HL-60 (cell line): ENCODE measurements at regions not wholly inside any gene's neighbourhood (a gene's known extent, or its start where the extent isn't known, plus 50 kb on each side); places are given as distances from the start of the nearest gene placed in this dataset.

Experiments
- POLR2AphosphoS5 ChIP-seq: IDR thresholded peaks from 2 replicates; pipeline ENCODE4 v1.6.1; 2012; ENCODE audit warnings: low read depth
- TF ChIP-seq, protein P1 (sequence below): IDR thresholded peaks from 2 replicates; pipeline ENCODE4 v1.6.1; 2012; ENCODE audit warnings: low read depth; ENCODE audit not compliant: insufficient replicate concordance
- TF ChIP-seq, protein P2 (sequence below): IDR thresholded peaks from one replicate; pipeline ENCODE4 v1.5.1; 2011; ENCODE audit warnings: low read length, control low read depth, inconsistent platforms; ENCODE audit not compliant: insufficient read depth

DNA sequence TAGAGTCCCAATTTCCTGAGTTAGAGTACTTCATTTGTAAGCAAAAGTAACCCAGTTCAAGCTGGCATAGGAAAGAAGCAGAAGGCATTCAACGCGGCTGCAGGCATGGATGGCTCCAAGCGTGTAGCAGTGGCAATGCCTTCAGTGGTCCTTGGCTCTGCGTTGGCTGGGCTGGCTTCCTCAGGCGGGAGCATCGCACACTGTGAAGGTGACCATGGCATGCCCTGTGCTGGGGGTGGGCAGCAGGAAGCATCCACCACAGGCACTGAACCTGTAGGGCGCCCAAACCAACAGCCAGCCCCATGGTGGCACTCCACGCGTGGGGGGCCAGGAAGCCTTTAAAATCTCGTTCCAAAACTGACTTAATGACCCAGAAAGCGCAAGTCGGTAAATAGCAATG is 53.6 kb upstream of the SPACA7 start:
- TF ChIP-seq, protein P1, sequence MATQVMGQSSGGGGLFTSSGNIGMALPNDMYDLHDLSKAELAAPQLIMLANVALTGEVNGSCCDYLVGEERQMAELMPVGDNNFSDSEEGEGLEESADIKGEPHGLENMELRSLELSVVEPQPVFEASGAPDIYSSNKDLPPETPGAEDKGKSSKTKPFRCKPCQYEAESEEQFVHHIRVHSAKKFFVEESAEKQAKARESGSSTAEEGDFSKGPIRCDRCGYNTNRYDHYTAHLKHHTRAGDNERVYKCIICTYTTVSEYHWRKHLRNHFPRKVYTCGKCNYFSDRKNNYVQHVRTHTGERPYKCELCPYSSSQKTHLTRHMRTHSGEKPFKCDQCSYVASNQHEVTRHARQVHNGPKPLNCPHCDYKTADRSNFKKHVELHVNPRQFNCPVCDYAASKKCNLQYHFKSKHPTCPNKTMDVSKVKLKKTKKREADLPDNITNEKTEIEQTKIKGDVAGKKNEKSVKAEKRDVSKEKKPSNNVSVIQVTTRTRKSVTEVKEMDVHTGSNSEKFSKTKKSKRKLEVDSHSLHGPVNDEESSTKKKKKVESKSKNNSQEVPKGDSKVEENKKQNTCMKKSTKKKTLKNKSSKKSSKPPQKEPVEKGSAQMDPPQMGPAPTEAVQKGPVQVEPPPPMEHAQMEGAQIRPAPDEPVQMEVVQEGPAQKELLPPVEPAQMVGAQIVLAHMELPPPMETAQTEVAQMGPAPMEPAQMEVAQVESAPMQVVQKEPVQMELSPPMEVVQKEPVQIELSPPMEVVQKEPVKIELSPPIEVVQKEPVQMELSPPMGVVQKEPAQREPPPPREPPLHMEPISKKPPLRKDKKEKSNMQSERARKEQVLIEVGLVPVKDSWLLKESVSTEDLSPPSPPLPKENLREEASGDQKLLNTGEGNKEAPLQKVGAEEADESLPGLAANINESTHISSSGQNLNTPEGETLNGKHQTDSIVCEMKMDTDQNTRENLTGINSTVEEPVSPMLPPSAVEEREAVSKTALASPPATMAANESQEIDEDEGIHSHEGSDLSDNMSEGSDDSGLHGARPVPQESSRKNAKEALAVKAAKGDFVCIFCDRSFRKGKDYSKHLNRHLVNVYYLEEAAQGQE: no peak
- TF ChIP-seq, protein P2, sequence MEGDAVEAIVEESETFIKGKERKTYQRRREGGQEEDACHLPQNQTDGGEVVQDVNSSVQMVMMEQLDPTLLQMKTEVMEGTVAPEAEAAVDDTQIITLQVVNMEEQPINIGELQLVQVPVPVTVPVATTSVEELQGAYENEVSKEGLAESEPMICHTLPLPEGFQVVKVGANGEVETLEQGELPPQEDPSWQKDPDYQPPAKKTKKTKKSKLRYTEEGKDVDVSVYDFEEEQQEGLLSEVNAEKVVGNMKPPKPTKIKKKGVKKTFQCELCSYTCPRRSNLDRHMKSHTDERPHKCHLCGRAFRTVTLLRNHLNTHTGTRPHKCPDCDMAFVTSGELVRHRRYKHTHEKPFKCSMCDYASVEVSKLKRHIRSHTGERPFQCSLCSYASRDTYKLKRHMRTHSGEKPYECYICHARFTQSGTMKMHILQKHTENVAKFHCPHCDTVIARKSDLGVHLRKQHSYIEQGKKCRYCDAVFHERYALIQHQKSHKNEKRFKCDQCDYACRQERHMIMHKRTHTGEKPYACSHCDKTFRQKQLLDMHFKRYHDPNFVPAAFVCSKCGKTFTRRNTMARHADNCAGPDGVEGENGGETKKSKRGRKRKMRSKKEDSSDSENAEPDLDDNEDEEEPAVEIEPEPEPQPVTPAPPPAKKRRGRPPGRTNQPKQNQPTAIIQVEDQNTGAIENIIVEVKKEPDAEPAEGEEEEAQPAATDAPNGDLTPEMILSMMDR: no peak
- no peak for TF ChIP-seq POLR2AphosphoS5
